Epithelial cell of esophagus (primary cell): ENCODE measurements at regions not wholly inside any gene's neighbourhood (a gene's known extent, or its start where the extent isn't known, plus 50 kb on each side); places are given as distances from the start of the nearest gene placed in this dataset.

ENCODE experiments used
- DNase-seq: peaks from one replicate; pipeline ENCODE4 v3.0.0; 2010; ENCODE audit warnings: low read depth
- H3K4me3 ChIP-seq: 2 replicates; pipeline ENCODE4 v1.5.1; 2011; ENCODE audit warnings: mild to moderate bottlenecking, low read length, control low read depth
- TF ChIP-seq, protein P1 (sequence below): IDR thresholded peaks from 2 replicates; pipeline ENCODE4 v1.5.1; 2011; ENCODE audit warnings: low read depth, mild to moderate bottlenecking, low read length, control low read depth, inconsistent platforms; ENCODE audit not compliant: insufficient read depth; ENCODE audit errors: missing control alignments

DNA sequence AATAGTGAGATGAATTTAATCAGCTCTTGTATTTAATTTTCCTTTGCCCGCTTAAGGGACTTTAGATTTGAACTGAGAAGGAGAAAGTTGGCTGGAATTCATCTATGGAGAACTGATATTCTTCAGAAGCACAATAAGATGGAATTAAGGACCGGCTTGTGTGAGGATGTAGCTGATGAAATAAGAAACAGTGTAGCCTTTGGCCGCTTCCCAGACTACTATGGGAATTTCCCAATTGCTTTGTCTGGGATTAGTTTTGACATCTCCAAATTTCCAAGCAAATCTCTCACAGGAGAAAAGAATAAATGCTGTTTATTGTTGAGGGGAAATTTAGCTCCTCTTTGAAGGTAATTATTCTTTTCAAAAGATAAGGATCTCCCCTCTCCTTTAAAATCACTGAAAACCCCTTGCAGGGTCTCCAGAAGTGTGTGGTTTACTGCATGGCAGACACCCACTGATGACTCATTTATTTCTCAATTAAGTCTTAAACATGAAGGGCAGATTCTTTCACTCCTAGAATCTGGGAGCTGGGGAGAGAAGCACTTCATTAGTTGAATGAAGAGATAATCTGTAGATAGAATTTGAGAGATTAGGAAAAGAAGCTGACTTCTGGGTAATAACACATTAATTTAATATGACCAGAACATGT, 606.5 kb upstream of the ADAMTS16 start:
- TF ChIP-seq, protein P1, sequence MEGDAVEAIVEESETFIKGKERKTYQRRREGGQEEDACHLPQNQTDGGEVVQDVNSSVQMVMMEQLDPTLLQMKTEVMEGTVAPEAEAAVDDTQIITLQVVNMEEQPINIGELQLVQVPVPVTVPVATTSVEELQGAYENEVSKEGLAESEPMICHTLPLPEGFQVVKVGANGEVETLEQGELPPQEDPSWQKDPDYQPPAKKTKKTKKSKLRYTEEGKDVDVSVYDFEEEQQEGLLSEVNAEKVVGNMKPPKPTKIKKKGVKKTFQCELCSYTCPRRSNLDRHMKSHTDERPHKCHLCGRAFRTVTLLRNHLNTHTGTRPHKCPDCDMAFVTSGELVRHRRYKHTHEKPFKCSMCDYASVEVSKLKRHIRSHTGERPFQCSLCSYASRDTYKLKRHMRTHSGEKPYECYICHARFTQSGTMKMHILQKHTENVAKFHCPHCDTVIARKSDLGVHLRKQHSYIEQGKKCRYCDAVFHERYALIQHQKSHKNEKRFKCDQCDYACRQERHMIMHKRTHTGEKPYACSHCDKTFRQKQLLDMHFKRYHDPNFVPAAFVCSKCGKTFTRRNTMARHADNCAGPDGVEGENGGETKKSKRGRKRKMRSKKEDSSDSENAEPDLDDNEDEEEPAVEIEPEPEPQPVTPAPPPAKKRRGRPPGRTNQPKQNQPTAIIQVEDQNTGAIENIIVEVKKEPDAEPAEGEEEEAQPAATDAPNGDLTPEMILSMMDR, result no peak
- no peak overlapping the region for H3K4me3 ChIP-seq
- DNase-seq, result peak; percentile 25

DNA sequence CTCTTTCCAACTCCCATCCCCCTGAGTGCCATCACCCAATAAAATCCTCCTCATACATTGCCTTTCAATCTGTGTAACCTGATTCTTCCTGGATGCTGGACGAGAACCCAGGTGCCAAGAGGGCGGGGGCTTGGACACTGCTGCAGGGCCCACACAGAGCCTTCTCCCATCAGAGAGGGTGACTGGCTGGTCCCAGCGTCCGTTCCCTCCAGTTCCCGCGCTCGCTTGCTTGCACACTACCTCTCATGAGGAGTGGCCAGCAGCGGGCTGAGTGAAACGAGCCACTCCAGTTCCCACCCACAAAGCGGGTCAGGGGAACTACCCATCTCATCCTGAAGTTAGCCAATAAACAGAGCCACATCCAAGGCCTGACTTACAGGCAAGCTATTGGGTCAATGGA, 602.6 kb upstream of the ADAMTS16 start:
- TF ChIP-seq, protein P1, result no peak
- no peak overlapping the region for H3K4me3 ChIP-seq
- no peak for DNase-seq

DNA sequence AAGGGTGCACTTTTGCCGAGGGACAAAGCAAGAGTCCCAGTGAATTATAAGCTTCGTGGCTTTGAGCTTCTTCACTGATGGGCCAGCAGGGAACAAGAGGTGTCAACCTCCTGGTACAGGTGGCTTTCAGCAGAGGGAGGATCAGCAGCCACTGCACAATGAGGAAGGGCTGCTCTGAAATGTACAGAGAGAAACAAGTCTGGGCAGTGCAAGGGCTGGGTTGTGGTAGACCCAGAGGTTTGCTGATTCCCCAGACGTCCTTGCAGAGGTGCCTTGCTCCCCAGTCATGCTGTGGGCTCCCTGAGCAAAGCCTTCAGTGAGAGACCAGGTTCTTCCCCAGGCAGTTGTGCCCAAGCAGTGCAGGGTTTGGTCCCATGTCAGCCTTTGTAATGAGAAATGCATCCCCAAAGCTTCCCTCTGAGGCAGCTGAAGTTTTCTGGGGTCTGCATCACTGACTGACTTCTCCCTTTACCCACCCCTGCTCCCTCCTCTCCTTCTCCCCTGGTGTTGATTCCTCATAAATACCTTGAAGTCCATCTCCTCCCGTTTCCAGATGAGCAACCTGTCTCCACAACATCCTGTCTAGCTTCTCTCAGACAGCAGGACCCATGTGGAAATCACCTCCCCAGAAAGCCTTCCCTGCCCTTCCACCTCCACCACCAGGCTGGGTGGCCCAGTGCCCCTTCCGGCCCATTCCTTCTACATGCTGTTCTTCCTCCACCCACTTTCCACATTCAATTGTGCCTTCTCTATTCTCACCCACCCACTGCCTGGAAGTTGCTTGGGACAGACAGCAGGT, 599.6 kb upstream of the ADAMTS16 start:
- TF ChIP-seq, protein P1, result no peak
- no peak overlapping the region for H3K4me3 ChIP-seq
- DNase-seq, result peak; percentile 26

DNA sequence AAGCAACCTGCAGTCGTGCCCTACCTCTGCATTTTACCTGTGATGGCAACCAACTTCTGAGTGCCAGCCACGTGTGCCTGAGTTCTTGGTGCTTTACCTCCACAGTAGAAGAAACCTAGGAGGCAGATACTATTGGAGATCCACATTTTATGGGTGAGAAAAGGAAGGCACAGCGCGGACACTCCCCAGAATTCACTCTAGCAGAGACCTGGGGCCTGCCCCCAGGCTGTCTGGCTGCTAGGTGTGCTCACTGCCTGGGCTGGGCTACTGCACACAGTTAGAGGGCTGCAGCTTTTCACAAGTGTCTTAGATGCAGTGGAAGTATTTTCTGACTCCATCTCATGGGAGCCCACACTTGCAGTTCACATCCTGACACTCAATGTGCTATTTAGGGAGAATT, 598.8 kb upstream of the ADAMTS16 start:
- H3K4me3 ChIP-seq, result no peak overlapping the region
- no peak for DNase-seq
- TF ChIP-seq, protein P1, result no peak

DNA sequence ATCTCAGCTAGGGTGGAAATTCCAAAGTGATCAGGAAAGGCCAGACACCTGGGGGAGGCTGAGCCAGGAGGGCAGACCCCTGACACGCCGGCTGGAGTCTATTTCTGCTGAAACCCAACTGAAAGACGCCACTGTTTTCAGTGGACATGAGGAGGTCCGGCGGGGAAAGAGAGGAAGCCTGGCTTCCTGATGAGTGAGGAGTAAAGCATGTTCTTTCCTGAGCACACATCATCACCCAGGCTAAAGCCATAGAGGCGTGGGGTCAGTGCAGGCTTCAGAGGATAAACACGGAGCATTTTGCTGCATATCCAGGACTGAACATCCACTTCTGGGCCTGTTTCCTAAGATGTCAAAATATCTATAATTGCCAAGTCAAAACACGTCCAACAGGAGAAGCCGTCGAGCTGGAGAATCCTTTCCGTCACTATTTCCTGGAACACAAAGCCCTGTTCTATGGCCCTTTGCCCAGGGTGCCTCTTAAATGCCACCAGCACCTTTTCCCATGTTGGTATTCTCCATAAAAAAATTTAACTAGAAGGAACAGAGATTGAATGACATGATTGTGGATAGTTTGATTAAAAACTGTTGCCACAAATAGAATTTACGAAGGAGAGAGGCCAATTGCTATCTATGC, 597.9 kb upstream of the ADAMTS16 start:
- TF ChIP-seq, protein P1, result no peak
- no peak for DNase-seq
- no peak overlapping the region for H3K4me3 ChIP-seq

DNA sequence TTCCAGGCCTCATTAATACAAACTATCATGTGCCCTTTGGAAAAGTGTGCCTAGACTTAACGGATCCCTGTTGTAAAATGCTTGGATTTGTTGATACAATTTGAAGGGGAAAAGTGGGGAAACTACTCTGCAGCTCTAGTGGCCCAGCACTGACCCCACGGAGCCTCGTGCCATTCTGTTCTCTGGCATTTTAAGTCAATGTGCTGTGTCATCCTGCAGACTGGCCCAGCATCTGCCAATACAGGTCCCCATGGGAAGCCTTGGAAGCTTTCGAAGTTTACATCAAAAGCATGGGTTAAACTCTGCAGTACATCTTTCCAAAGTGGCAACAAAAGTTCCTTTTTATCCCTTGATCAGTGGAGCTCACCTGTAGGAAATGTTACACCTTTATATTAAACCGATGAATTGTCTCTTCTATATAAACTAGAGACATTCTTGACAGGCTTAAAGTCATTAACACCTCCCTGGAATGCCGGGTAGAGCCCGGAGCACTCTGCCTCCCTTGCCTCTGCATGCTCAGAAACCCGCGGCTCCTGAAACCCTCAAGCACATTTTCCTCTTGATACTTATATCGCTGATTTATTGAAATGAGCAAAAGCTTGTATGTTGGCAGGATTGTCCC, 596.0 kb upstream of the ADAMTS16 start:
- H3K4me3 ChIP-seq, result no peak overlapping the region
- TF ChIP-seq, protein P1, result no peak
- DNase-seq, result no peak
